ENCODE measurements at regions not wholly inside any gene's neighbourhood (a gene's known extent, or its start where the extent isn't known, plus 50 kb on each side); places are given as distances from the start of the nearest gene placed in this dataset.

DNA sequence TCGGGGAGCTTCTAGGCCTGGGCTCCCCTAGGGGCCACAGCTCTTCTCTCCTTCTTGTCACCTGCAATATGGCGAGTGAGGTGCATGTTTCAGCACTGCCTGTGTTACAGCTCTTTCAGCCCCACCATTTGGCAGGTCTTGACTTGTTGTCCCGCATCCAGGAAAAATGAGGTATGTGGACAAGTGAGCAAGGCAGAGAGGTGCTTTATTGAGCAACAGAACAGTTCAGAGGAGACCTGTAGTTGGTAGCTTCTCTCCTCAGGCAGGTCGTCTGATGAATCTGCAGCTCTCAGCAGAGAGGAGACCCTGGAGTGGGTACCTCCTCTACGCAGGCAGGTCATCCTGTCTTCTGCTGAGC, 208.2 kb upstream of the USP25 start:
- TF ChIP-seq, protein P1, sequence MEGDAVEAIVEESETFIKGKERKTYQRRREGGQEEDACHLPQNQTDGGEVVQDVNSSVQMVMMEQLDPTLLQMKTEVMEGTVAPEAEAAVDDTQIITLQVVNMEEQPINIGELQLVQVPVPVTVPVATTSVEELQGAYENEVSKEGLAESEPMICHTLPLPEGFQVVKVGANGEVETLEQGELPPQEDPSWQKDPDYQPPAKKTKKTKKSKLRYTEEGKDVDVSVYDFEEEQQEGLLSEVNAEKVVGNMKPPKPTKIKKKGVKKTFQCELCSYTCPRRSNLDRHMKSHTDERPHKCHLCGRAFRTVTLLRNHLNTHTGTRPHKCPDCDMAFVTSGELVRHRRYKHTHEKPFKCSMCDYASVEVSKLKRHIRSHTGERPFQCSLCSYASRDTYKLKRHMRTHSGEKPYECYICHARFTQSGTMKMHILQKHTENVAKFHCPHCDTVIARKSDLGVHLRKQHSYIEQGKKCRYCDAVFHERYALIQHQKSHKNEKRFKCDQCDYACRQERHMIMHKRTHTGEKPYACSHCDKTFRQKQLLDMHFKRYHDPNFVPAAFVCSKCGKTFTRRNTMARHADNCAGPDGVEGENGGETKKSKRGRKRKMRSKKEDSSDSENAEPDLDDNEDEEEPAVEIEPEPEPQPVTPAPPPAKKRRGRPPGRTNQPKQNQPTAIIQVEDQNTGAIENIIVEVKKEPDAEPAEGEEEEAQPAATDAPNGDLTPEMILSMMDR (IDR thresholded peaks at IDR 0.05) = no peak
- TF ChIP-seq POLR2A (IDR thresholded peaks at IDR 0.05) (no peak), EP300 (IDR thresholded peaks at IDR 0.05) (no peak), POLR2AphosphoS5 (IDR thresholded peaks at IDR 0.05) (no peak)
